ENCODE measurements at regions not wholly inside any gene's neighbourhood (a gene's known extent, or its start where the extent isn't known, plus 50 kb on each side); places are given as distances from the start of the nearest gene placed in this dataset.
"Not testable (repeated sequence)": the region's sequence is repeated elsewhere in the genome, so short reads cannot be mapped to it uniquely, and the experiment has no call there.

- DNase-seq = no peak
These were observed 612.4 kb upstream of the GRM7 start for GRCh38 chr3:6248528-6248927.

GRCh38 chr3:6249679-6250078 lies 611.2 kb upstream of the GRM7 start:
- no peak for DNase-seq

DNA sequence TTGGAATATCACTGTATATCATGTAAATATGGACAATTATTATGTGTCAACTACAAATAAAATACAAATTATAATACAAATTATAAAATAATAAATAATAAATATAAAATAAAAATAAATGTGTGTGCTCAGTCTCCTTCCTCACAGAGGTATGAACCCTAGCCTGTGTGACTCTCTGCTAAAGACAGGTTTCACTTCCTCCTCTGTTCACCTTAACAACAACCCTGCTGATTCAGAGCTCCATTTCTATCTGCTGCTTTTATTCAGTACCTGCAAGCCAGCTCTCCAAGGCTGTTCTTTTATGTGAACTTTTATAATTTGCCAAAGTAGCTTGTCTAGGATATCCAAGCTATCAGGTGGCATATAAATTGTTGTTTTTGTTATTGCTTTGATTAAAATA lies 610.7 kb upstream of the GRM7 start:
- no peak for DNase-seq

GRCh38 chr3:6251612-6252400 lies 609.1 kb upstream of the GRM7 start:
- no peak for DNase-seq

DNA sequence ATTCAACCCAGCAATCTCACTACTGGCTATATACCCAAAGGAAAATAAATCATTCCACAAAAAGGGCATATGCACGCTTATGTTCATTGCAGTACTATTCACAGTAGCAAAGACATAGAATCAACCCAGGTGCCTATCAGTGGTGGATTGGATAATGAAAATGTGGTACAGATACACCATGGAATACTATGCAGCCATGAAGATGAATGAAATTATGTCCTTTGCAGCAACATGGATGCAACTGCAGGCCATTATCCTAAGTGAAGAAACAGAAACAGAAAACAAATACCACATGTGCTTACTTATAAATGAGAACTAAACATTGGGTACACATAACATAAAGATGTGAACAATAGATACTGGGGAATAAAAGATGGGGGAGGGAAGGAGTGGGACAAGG lies 606.4 kb upstream of the GRM7 start:
- no peak for DNase-seq

DNA sequence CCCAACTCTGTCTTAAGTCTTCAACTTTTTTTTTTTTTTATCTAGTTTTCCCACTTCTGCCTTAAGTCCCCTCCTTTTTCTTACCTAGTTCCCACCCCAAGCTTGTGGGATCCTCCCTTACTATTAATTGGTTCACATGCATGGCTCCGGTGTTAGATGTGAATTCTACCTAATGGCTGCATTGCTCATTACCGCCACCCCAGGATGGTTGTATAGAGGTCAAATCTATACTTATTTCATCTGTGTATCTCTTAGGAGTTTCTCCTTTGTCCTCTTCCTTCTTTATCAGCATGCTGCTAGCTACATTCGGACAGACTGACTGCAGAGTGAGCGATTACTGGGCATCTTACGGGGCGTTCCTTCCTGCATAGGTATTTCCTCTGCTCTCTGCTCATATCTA lies 605.7 kb upstream of the GRM7 start:
- DNase-seq = no peak

GRCh38 chr3:6260551-6261191 lies 600.2 kb upstream of the GRM7 start:
- DNase-seq = no peak

- no peak for DNase-seq
These were observed 598.9 kb upstream of the GRM7 start for GRCh38 chr3:6262010-6262409.

DNA sequence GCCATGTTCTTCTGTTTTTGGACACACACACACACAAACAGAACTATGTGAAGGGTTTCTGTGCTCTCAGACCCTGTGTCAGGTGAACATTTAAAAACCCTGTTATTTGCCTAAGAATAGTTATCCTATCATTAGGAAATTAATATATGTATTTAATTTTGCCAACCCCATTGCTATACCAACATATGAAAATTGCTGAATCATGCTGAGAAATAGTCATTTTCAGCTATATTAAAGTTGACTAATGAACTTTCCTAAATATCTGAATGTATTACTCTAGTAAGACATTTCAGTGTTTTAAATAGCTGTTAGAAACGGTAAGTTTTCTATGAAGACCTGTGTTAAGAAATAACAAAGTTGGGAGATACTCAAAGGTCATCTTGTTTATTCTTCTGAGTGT lies 596.9 kb upstream of the GRM7 start:
- no peak for DNase-seq

DNA sequence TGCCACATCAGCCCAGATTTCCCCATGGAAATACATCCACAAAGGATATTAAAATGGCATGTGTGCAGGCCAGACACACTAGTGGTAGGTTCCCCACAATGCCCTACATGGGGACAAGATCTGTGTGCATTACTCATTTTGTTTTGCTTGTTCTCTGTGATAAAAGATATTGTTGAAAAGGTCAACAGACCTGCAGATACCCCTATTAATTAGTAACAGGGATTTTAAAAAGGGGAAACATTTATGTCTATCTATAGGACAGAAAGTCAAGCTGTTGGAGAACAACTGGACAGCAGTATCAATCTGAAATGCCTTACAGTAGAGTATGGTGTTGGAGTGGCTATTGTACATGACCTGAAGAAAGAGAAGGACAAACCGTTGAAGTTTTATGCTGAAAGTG lies 596.0 kb upstream of the GRM7 start:
- DNase-seq = no peak

- no peak for DNase-seq
These were observed 594.8 kb upstream of the GRM7 start for GRCh38 chr3:6266135-6266534.

GRCh38 chr3:6273878-6274277 lies 587.0 kb upstream of the GRM7 start:
- DNase-seq = no peak

- DNase-seq = no peak
These were observed 579.3 kb upstream of the GRM7 start for GRCh38 chr3:6281662-6282061.

- DNase-seq = no peak
These were observed 578.0 kb upstream of the GRM7 start for GRCh38 chr3:6282918-6283317.

DNA sequence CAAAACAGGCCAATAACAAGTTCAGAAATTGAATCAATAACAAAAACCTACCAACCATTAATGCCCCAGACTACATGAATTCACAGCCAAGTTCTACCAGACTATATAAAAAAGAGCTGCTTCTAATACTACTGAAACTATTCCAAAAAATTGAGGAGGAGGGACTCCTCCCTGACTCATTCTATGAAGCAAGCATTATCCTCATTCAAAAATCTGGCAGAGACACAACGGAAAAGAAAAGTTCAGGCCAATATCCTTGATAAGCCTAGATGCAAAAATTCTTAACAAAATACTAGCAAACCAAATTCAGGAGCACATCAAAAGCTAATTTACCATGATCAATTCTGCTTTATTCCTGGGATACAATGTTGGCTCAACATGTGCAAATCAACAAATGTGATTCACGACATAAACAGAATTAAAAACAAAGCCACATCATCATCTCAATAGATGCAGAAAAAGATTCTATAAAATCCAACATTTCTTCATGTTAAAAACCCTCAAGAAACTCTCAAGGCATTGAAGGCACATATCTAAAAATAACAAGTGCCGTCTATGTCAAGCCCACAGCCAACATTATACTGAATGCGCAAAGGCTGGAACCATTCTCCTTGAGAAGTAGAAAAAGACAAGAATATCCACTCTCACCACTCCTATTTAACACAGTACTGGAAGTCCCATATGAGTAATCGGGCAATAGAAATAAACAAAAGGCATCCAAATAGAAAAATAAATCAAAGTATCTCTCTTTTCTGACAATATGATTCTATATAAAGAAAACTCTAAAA lies 573.6 kb upstream of the GRM7 start:
- DNase-seq = no peak

- no peak for DNase-seq
These were observed 559.3 kb upstream of the GRM7 start for GRCh38 chr3:6301626-6302025.

GRCh38 chr3:6315906-6316305 lies 545.0 kb upstream of the GRM7 start:
- no peak for DNase-seq

DNA sequence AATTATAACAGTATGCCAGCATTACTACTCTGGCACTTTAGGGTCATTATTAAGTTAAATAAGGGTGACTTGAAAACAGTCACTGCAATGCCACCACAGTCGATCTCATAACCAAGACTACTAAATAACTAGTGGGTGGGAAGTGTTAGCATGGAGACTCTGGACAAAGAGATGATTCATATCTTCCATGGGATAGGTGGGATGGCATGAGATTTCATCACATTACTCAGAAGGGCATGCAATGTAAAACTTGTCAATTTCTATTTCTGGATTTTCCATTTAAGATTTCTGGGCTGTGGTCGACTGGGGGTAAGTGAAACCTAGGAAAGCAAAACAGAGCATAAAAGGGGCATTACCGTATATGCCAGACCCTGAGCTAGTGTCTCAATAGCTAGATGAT lies 538.9 kb upstream of the GRM7 start:
- no peak for DNase-seq

GRCh38 chr3:6326771-6327170 lies 534.1 kb upstream of the GRM7 start:
- no peak for DNase-seq

DNA sequence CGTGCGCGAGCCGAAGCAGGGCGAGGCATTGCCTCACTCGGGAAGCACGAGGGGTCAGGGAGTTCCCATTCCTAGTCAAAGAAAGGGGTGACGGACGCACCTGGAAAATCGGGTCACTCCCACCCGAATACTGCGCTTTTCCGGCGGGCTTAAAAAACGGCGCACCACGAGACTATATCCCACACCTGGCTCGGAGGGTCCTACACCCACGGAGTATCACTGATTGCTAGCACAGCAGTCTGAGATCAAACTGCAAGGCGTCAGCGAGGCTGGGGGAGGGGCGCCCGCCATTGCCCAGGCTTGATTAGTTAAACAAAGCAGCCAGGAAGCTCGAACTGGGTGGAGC lies 520.0 kb upstream of the GRM7 start:
- not testable (repeated sequence) for DNase-seq

DNA sequence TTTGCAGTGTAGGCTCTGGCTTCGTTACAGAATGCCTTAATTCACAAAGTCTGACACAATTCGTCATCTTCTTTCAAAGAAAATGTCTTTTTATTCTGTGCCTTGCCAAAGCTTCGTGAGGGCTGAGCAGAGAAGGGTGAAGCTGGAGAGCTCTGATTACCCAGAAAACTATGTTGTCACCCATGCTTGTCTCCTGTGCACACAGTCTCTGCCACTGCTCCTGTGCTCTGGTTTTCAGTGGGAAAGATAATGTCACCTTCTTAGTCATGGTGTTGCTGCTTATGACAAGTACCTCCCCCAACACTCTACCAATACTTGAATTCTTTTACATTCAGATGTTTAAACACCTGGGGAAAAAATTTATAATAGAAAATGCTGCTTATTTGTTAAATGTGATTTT lies 509.2 kb upstream of the GRM7 start:
- DNase-seq = no peak

DNA sequence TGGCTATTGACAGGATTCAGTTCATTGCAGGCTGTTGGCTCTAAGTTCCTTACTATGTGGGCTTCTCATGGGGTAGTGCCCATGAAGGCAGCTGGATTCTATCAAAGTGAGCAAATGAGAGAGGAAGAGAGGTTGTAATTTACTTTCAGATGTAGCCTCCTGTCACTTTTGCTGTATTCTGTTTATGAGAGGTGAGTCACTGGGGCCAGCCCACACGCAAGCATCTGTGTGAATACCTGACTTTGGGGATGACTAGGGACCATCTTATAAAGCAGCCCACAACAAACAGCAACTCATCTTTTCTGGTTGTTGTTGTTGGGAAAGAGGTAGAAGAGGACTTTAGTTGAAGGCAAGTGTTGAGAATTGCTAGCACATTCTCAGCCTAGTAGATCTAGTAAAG lies 506.3 kb upstream of the GRM7 start:
- no peak for DNase-seq

GRCh38 chr3:6362406-6362805 lies 498.5 kb upstream of the GRM7 start:
- no peak for DNase-seq

DNA sequence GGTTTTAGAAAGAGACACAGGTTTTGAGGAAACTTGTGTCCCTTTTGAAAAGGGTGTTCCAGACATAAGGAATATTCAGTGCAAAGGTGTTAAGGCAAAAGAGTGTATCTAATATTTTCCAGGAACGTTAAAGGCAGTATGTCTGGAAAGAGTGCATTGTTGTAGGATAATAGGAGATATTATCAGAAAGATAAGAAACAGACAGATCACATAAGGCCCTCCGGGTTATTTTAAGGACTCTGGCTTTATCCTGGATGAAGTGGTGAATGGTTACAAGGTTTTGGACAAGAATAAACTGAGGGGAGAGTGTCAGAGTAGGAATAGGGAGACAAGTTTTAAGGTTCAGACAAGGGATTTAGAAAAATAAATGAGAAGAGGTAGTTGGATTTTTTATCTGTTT lies 493.7 kb upstream of the GRM7 start:
- no peak for DNase-seq

Data from CD4-positive, alpha-beta T cell treated with Interleukin-12 subunit alpha and Interleukin-12 subunit beta, for 1 hour (primary cell).